Heart right ventricle (tissue), 16 donors: ENCODE measurements at regions not wholly inside any gene's neighbourhood (a gene's known extent, or its start where the extent isn't known, plus 50 kb on each side); places are given as distances from the start of the nearest gene placed in this dataset.

Source experiments
- ATAC-seq, 8 donors: fragments of 200-7000 bp; cut with Tn5 transposase; one replicate each; pipeline ENCODE4 v1.9.1; 2020; ENCODE audit warnings: mild to moderate bottlenecking in 8 of 8, moderate library complexity in 8 of 8, moderate number of reproducible peaks in 1 of 8
- DNase-seq, 2 donors: peaks; one replicate each; pipeline ENCODE4 v3.0.0-alpha.2; 2020
- H3K27ac ChIP-seq, 10 donors: fragments of 200-600 bp; sonication (generic) in 2 of 10; one replicate each; pipeline versions ENCODE4 v1.5.0 to v1.8.0; 2020 to 2022; ENCODE audit warnings: mild to moderate bottlenecking in 3 of 10
- H3K27me3 ChIP-seq, 7 donors: fragments of 200-600 bp; one replicate each; pipeline ENCODE4 v1.8.0; 2021 to 2022; ENCODE audit warnings: mild to moderate bottlenecking in 2 of 7
- H3K36me3 ChIP-seq, 9 donors: fragments of 200-600 bp; sonication (generic) in 1 of 9; one replicate each; pipeline versions ENCODE4 v1.5.0 to v1.8.0; 2020 to 2022; ENCODE audit warnings: mild to moderate bottlenecking in 2 of 9
- H3K4me1 ChIP-seq, 9 donors: fragments of 200-600 bp; sonication (generic) in 1 of 9; one replicate each; pipeline versions ENCODE4 v1.5.0 to v1.8.0; 2020 to 2022; ENCODE audit warnings: mild to moderate bottlenecking in 4 of 9
- H3K4me3 ChIP-seq, 10 donors: fragments of 200-600 bp; sonication (generic) in 2 of 10; one replicate each; pipeline versions ENCODE4 v1.5.0 to v1.8.0; 2020 to 2022; ENCODE audit warnings: mild to moderate bottlenecking in 7 of 10, moderate library complexity in 2 of 10
- H3K9me3 ChIP-seq, 11 donors: fragments of 200-600 bp in 10 of 11; sonication (generic) in 2 of 11; one replicate each; pipeline versions ENCODE4 v1.5.0 to v1.8.0; 2013 to 2022; ENCODE audit warnings: mild to moderate bottlenecking in 2 of 11, control low read depth in 1 of 11, moderate library complexity in 1 of 11
- WGBS, 2 donors: extraction: QIAGEN DNeasy Blood & Tissue Kit; methylation state at CpG; one replicate each; pipeline ENCODE4 v1.1.7; 2013; ENCODE audit warnings: inconsistent platforms in 1 of 2; 5-methylcytosine and 5-hydroxymethylcytosine counted together
- intact Hi-C, 10 donors: fragments of 100-400 bp; cut with DNase I; formaldehyde crosslinking; loops; one replicate each; pipeline versions ENCODE4 v1.11.1 to v1.14.2; 2022
- TF ChIP-seq, protein P1 (sequence below), 9 donors: fragments of 200-600 bp; sonication (generic) in 2 of 9; IDR thresholded peaks; one replicate each; pipeline versions ENCODE4 v1.5.0 to v1.8.0; 2021 to 2022; ENCODE audit warnings: antibody characterized with exemption in 9 of 9, mild to moderate bottlenecking in 5 of 9, moderate library complexity in 1 of 9
- donor health status: Arrhythmogenic right ventricular cardiomyopathy.
- donor health status: ischemic (EF 13 %, LVEDD 7.1; RV severe dilation, severe dysfunction).
- donor health status: healthy with polysubstance abuse.
- donor health status: DM: no; HTN: yes; CAD: no.
- donor health status: DM: no; HTN: no; CAD: no.
- donor health status: ischemic (EF 25% LVEDD 6.9; RV normal size, moderate dysfunction).
- donor health status: ischemic (EF 25% LVEDD 5.7; RV mildly dilated, moderate dysfunction).
- donor health status: healthy.
- donor health status: DM: yes; HTN: yes; CAD: no.
- donor health status: Ischemic cardiomyopathy.
- donor health status: ischemic (EF 35%, LVEDD 5.7; RV mildly dilated, moderate dysfunction).
- donor health status: nonischemic (EF 11% LVEDD 7.7; RV severe dilation, severe dysfunction).
- donor health status: DM: yes; HTN: yes; CAD: no.
- donor health status: PGD.
- donor health status: ischemic (EF 29% LVEDD 5.4; RV normal size, mild dysfunction).
- donor health status: nonischemic (EF 23%, LVEDD 6.1; RV moderate dilation, normal function).

- no peaks in the 10 kb centered on the region for H3K27me3 ChIP-seq
- ATAC-seq: no peak
Observed at GRCh38 chr2:138293549-138293948, 208.0 kb upstream of the SPOPL start.

GRCh38 chr2:138294451-138294850, 207.1 kb upstream of the SPOPL start:
- Histone ChIP-seq H3K9me3 (no peaks in the 10 kb centered on the region), H3K27ac (no peak overlapping the region), H3K27me3 (no peaks in the 10 kb centered on the region), H3K4me3 (no peak overlapping the region), H3K36me3 (no peaks in the 10 kb centered on the region), H3K4me1 (no peaks in the 10 kb centered on the region)
- WGBS, 2 donors: 92 to 96% methylated on average over 4 of the region's 4 CpGs
- TF ChIP-seq, protein P1, sequence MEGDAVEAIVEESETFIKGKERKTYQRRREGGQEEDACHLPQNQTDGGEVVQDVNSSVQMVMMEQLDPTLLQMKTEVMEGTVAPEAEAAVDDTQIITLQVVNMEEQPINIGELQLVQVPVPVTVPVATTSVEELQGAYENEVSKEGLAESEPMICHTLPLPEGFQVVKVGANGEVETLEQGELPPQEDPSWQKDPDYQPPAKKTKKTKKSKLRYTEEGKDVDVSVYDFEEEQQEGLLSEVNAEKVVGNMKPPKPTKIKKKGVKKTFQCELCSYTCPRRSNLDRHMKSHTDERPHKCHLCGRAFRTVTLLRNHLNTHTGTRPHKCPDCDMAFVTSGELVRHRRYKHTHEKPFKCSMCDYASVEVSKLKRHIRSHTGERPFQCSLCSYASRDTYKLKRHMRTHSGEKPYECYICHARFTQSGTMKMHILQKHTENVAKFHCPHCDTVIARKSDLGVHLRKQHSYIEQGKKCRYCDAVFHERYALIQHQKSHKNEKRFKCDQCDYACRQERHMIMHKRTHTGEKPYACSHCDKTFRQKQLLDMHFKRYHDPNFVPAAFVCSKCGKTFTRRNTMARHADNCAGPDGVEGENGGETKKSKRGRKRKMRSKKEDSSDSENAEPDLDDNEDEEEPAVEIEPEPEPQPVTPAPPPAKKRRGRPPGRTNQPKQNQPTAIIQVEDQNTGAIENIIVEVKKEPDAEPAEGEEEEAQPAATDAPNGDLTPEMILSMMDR (IDR thresholded peaks at IDR 0.05): no peak
- intact Hi-C loops: no loop called here
- no peak for DNase-seq
- no peak for ATAC-seq

More at GRCh38 chr2:138293549-138293948, 208.0 kb upstream of the SPOPL start:
- Histone ChIP-seq H3K9me3 (peaks cover 0 to 1% (median 0%) of the 10 kb centered on the region in 11 donors), H3K4me1 (no peaks in the 10 kb centered on the region), H3K36me3 (no peaks in the 10 kb centered on the region), H3K4me3 (no peak overlapping the region), H3K27ac (no peak overlapping the region)
- TF ChIP-seq, protein P1 (IDR thresholded peaks at IDR 0.05): no peak
- DNase-seq: no peak
- intact Hi-C loops: no loop called here

DNA sequence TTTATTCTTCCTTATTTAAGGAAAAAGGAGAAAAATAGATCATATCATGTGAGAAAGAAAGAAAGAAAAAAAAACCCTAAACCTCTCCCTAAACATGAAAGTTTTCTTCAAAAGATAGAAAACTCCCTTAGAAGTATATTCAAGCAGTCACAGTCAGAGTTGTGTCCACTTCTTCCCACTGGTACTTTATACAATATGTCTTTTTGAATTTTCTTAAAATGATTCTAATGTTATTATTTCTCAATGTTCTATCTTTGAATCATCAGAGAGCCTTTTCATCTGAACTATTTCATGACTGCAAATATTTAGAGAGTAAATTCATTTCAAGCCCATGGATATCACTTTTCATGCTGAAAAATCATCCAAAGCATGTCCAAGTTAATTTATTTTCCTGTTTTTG, 205.2 kb upstream of the SPOPL start:
- Histone ChIP-seq H3K4me1 (no peaks in the 10 kb centered on the region), H3K9me3 (no peaks in the 10 kb centered on the region), H3K36me3 (no peaks in the 10 kb centered on the region), H3K4me3 (no peak overlapping the region), H3K27me3 (no peaks in the 10 kb centered on the region), H3K27ac (no peak overlapping the region)
- ATAC-seq: no peak
- TF ChIP-seq, protein P1 (IDR thresholded peaks at IDR 0.05): no peak
- intact Hi-C loops: no loop called here
- no peak for DNase-seq

- intact Hi-C loops: no loop called here
- TF ChIP-seq, protein P1 (IDR thresholded peaks at IDR 0.05): no peak
Observed at GRCh38 chr2:138298120-138298814, 203.3 kb upstream of the SPOPL start.

More at GRCh38 chr2:138298120-138298814, 203.3 kb upstream of the SPOPL start:
- H3K4me3 ChIP-seq: no peak overlapping the region
- 97 to 99% methylated on average over 11 of the region's 11 CpGs for WGBS, 2 donors
- no peak overlapping the region for H3K27ac ChIP-seq
- H3K9me3 ChIP-seq: no peaks in the 10 kb centered on the region
- no peaks in the 10 kb centered on the region for H3K36me3 ChIP-seq
- H3K4me1 ChIP-seq: no peaks in the 10 kb centered on the region
- no peaks in the 10 kb centered on the region for H3K27me3 ChIP-seq
- DNase-seq (no peak), ATAC-seq (no peak)
